ENCODE measurements at regions not wholly inside any gene's neighbourhood (a gene's known extent, or its start where the extent isn't known, plus 50 kb on each side); places are given as distances from the start of the nearest gene placed in this dataset.

GRCh38 chrX:139141370-139141769 is 389.2 kb upstream of the F9 start:
- no peak for DNase-seq
- H3K4me3 ChIP-seq, result no peak overlapping the region
- in situ Hi-C loops (cut with MboI; ENCODE audit: low sequenced_read_pairs in 4 of 4), result loop anchor here in 1 of 4 donors (25.0 kb wide), 1 partner anchor 421 kb away; no protein-coding TSS in a partner anchor
- no peak overlapping the region for H3K27ac ChIP-seq
- H3K9me3 ChIP-seq, result no peaks in the 10 kb centered on the region
- H3K4me1 ChIP-seq, result no peaks in the 10 kb centered on the region
- no peak for ATAC-seq
- TF ChIP-seq POLR2A (IDR thresholded peaks at IDR 0.05), result no peak
- TF ChIP-seq, protein P1, sequence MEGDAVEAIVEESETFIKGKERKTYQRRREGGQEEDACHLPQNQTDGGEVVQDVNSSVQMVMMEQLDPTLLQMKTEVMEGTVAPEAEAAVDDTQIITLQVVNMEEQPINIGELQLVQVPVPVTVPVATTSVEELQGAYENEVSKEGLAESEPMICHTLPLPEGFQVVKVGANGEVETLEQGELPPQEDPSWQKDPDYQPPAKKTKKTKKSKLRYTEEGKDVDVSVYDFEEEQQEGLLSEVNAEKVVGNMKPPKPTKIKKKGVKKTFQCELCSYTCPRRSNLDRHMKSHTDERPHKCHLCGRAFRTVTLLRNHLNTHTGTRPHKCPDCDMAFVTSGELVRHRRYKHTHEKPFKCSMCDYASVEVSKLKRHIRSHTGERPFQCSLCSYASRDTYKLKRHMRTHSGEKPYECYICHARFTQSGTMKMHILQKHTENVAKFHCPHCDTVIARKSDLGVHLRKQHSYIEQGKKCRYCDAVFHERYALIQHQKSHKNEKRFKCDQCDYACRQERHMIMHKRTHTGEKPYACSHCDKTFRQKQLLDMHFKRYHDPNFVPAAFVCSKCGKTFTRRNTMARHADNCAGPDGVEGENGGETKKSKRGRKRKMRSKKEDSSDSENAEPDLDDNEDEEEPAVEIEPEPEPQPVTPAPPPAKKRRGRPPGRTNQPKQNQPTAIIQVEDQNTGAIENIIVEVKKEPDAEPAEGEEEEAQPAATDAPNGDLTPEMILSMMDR (IDR thresholded peaks at IDR 0.05 in 4 of 5, conservative IDR thresholded peaks at IDR 0.05 in 1 of 5), result no peak
- H3K27me3 ChIP-seq, result no peaks in the 10 kb centered on the region
- no peaks in the 10 kb centered on the region for H3K36me3 ChIP-seq
- intact Hi-C loops (cut with DNase I; ENCODE audit: low total_unique reads), result no loop called here

DNA sequence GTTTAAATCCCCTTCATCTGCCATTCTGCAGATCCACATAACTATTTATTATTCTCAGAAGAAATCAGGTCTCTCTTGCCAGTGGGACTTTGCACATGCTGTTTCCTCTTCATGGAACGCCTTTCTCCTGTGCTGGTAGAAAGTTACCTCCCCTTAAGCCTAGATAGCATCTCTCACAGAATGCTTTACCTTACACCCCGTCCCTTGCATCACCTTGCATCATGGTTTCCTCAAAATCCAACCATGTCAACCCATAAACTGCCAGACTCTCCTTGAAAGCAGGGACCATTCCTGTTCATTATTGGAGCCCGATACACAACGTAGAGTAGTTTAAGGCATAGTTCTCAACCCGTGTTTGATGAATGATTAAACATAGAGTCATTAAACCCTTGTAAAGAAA is 396.2 kb upstream of the F9 start:
- intact Hi-C loops (cut with DNase I; ENCODE audit: low total_unique reads) (no loop called here), in situ Hi-C loops (cut with MboI; ENCODE audit: low sequenced_read_pairs in 4 of 4) (loop anchor here in 1 of 4 donors (25.0 kb wide), 1 partner anchor 428 kb away; no protein-coding TSS in a partner anchor)
- no peak overlapping the region for H3K4me3 ChIP-seq
- DNase-seq, result no peak
- no peaks in the 10 kb centered on the region for H3K4me1 ChIP-seq
- H3K9me3 ChIP-seq, result no peaks in the 10 kb centered on the region
- TF ChIP-seq, protein P1 (IDR thresholded peaks at IDR 0.05 in 4 of 5, conservative IDR thresholded peaks at IDR 0.05 in 1 of 5), result no peak
- no peak for TF ChIP-seq POLR2A (IDR thresholded peaks at IDR 0.05)
- no peaks in the 10 kb centered on the region for H3K27me3 ChIP-seq
- H3K36me3 ChIP-seq, result no peaks in the 10 kb centered on the region
- ATAC-seq, result no peak
- no peak overlapping the region for H3K27ac ChIP-seq

DNA sequence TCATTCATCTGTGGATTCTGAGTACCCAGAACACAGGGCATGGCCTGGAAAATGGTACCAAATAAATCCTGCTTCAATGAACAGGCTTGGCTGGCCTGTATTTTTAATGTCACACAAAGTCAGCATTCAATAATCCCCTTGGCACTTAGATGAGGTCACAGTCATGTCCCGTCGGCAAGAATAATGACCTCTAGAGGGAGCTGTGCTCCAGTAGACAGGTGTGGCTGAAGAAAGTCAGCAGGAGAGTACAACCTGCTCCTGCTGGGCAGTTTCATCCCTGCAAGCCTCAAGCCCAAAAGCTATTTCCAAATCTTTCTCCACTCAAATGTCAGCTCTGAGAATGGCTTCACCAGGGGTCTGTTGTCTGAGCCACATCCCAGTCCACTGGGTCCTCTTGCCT is 404.0 kb upstream of the F9 start:
- H3K9me3 ChIP-seq, result no peaks in the 10 kb centered on the region
- TF ChIP-seq POLR2A (IDR thresholded peaks at IDR 0.05), result no peak
- TF ChIP-seq, protein P1 (IDR thresholded peaks at IDR 0.05 in 4 of 5, conservative IDR thresholded peaks at IDR 0.05 in 1 of 5), result peak; percentile 53 to 79 (median 60)
- no peaks in the 10 kb centered on the region for H3K27me3 ChIP-seq
- ATAC-seq, result peak; percentile 94 to 98
- H3K36me3 ChIP-seq, result no peaks in the 10 kb centered on the region
- peak overlapping the region in 2 of 4 donors; percentile 42 to 43 for H3K27ac ChIP-seq
- intact Hi-C loops (cut with DNase I; ENCODE audit: low total_unique reads) (loop anchor here (1.0 to 5.0 kb wide), 3 partner anchors 66 to 431 kb away; no protein-coding TSS in a partner anchor), in situ Hi-C loops (cut with MboI; ENCODE audit: low sequenced_read_pairs in 4 of 4) (loop anchor here in 1 of 4 donors (25.0 kb wide), 1 partner anchor 436 kb away; no protein-coding TSS in a partner anchor)
- H3K4me3 ChIP-seq, result no peak overlapping the region
- DNase-seq, result peak; percentile 11 to 62
- H3K4me1 ChIP-seq, result no peaks in the 10 kb centered on the region

DNA sequence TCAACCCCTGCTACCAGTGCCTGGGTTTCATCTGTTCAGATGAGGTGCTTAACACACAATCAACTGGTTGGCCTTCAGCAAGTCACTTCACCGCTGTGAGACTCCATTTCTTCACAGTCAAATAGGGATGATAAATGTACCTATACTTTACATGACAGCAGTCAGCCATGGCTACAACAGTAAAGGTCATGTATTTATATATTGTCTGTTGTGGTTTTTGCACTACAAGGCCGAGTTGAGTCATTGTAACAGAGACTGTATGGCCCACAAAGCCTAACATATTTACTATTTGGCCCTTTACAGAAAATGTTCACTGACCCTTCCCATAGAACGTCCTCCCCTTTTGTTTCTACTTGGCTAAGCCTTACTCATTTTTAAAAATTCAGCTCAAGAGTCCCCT is 404.6 kb upstream of the F9 start:
- TF ChIP-seq, protein P1 (IDR thresholded peaks at IDR 0.05 in 4 of 5, conservative IDR thresholded peaks at IDR 0.05 in 1 of 5), result no peak
- no peak for TF ChIP-seq POLR2A (IDR thresholded peaks at IDR 0.05)
- Histone ChIP-seq H3K4me1 (no peaks in the 10 kb centered on the region), H3K4me3 (no peak overlapping the region), H3K9me3 (no peaks in the 10 kb centered on the region), H3K27ac (peak overlapping the region in 1 of 4 donors; percentile 43), H3K27me3 (no peaks in the 10 kb centered on the region), H3K36me3 (no peaks in the 10 kb centered on the region)
- ATAC-seq (no peak), DNase-seq (no peak)
- intact Hi-C loops (cut with DNase I; ENCODE audit: low total_unique reads) (loop anchor here (1.0 to 5.0 kb wide), 3 partner anchors 66 to 431 kb away; no protein-coding TSS in a partner anchor), in situ Hi-C loops (cut with MboI; ENCODE audit: low sequenced_read_pairs in 4 of 4) (loop anchor here in 1 of 4 donors (25.0 kb wide), 1 partner anchor 436 kb away; no protein-coding TSS in a partner anchor)
